Peyer's patch (tissue), 4 donors: ENCODE measurements at regions not wholly inside any gene's neighbourhood (a gene's known extent, or its start where the extent isn't known, plus 50 kb on each side); places are given as distances from the start of the nearest gene placed in this dataset.

Experiments
- POLR2A ChIP-seq, 2 donors: fragments of 450-650 bp; IDR thresholded peaks; one replicate each; pipeline ENCODE4 v1.5.1; 2017; ENCODE audit warnings: antibody characterized with exemption in 2 of 2, mild to moderate bottlenecking in 2 of 2, moderate library complexity in 2 of 2
- TF ChIP-seq, protein P1 (sequence below), 6 experiments: fragments of 450-650 bp in 4 of 6; fragments of 200-600 bp in 2 of 6; sonication (generic) in 1 of 6; IDR thresholded peaks; one replicate each; pipeline ENCODE4 v1.5.1; 2017 to 2019; ENCODE audit warnings: antibody characterized with exemption in 6 of 6, mild to moderate bottlenecking in 3 of 6, moderate library complexity in 1 of 6

DNA sequence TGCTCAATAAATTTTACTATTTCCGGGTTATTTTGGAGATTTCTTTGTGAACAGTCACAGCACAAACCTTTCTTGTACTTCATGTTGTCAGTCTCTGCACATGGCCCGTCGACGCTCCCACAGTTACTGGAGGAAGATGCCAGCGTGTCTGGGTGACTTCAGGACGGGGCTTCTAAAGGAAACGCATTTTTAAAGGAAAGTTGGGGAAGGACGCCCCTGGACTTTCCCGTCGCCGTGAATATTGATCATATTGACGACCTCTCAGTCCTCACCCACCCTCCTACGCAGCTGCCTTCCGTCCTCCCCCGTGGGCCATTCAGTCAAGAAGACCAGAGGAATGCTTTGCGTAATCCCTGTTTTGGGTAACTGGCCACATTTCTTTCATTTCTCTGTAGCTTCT is 71.1 kb upstream of the SNTG2 start:
- no peak for TF ChIP-seq POLR2A (IDR thresholded peaks at IDR 0.05)
- TF ChIP-seq, protein P1, sequence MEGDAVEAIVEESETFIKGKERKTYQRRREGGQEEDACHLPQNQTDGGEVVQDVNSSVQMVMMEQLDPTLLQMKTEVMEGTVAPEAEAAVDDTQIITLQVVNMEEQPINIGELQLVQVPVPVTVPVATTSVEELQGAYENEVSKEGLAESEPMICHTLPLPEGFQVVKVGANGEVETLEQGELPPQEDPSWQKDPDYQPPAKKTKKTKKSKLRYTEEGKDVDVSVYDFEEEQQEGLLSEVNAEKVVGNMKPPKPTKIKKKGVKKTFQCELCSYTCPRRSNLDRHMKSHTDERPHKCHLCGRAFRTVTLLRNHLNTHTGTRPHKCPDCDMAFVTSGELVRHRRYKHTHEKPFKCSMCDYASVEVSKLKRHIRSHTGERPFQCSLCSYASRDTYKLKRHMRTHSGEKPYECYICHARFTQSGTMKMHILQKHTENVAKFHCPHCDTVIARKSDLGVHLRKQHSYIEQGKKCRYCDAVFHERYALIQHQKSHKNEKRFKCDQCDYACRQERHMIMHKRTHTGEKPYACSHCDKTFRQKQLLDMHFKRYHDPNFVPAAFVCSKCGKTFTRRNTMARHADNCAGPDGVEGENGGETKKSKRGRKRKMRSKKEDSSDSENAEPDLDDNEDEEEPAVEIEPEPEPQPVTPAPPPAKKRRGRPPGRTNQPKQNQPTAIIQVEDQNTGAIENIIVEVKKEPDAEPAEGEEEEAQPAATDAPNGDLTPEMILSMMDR (IDR thresholded peaks at IDR 0.05) = no peak
